Gastrocnemius medialis (tissue), 4 donors: ENCODE measurements at regions not wholly inside any gene's neighbourhood (a gene's known extent, or its start where the extent isn't known, plus 50 kb on each side); places are given as distances from the start of the nearest gene placed in this dataset.
"Not testable (repeated sequence)": the region's sequence is repeated elsewhere in the genome, so short reads cannot be mapped to it uniquely, and the experiment has no call there.

Experiments
- ATAC-seq, 2 donors: fragments of 150-250 bp; one replicate each; pipeline ENCODE4 v1.9.1; 2016
- DNase-seq, 2 donors: peaks; one replicate each; pipeline ENCODE4 v3.0.0-alpha.2; 2019
- H3K27ac ChIP-seq, 4 donors: fragments of 200-600 bp; sonication (generic); 1 replicate in 1 of 4; 2 replicates in 3 of 4; pipeline ENCODE4 v1.5.1; 2016 to 2018; ENCODE audit warnings: mild to moderate bottlenecking in 2 of 4, moderate library complexity in 1 of 4
- H3K27me3 ChIP-seq, 3 donors: fragments of 200-600 bp; sonication (generic) in 2 of 3; 1 replicate in 1 of 3; 2 replicates in 2 of 3; pipeline versions ENCODE4 v1.5.1 to v1.6.0; 2016 to 2019; ENCODE audit warnings: mild to moderate bottlenecking in 1 of 3, moderate library complexity in 1 of 3
- H3K36me3 ChIP-seq, 2 donors: fragments of 200-600 bp; sonication (generic) in 1 of 2; one replicate each; pipeline ENCODE4 v1.5.1; 2017 to 2018
- H3K4me1 ChIP-seq, 2 donors: fragments of 200-600 bp; sonication (generic) in 1 of 2; one replicate each; pipeline ENCODE4 v1.5.1; 2016 to 2017; ENCODE audit warnings: mild to moderate bottlenecking in 2 of 2
- H3K4me3 ChIP-seq, 4 donors: fragments of 200-600 bp; sonication (generic) in 3 of 4; 1 replicate in 1 of 4; 2 replicates in 3 of 4; pipeline ENCODE4 v1.5.1; 2016 to 2019; ENCODE audit warnings: mild to moderate bottlenecking in 2 of 4
- H3K9me3 ChIP-seq, 3 donors: fragments of 200-600 bp; sonication (generic) in 2 of 3; 1 replicate in 1 of 3; 2 replicates in 2 of 3; pipeline ENCODE4 v1.5.1; 2016 to 2019
- CTCF ChIP-seq, 5 experiments: fragments of 450-650 bp in 3 of 5; fragments of 200-600 bp in 2 of 5; sonication (generic) in 2 of 5; IDR thresholded peaks in 4 of 5; conservative IDR thresholded peaks in 1 of 5; 1 replicate in 4 of 5; 2 replicates in 1 of 5; pipeline ENCODE4 v1.5.1; 2016 to 2019; ENCODE audit warnings: antibody characterized with exemption in 5 of 5, mild to moderate bottlenecking in 3 of 5, moderate library complexity in 3 of 5
- POLR2A ChIP-seq, 2 donors: fragments of 450-650 bp; IDR thresholded peaks; one replicate each; pipeline ENCODE4 v1.6.1; 2017; ENCODE audit warnings: antibody characterized with exemption in 2 of 2, mild to moderate bottlenecking in 2 of 2, moderate library complexity in 2 of 2
- in situ Hi-C, 4 donors: fragments of 200-750 bp; cut with MboI; loops; one replicate each; pipeline versions ENCODE4 v1.15.0 to v1.8.0; 2017; ENCODE audit warnings: low sequenced_read_pairs in 4 of 4
- intact Hi-C: fragments of 100-400 bp; cut with DNase I; formaldehyde crosslinking; loops from one replicate; pipeline ENCODE4 v1.15.1; 2023; ENCODE audit warnings: low total_unique reads

GRCh38 chr10:2335626-2336025 is 598.3 kb upstream of the ADARB2 start:
- no peak for TF ChIP-seq POLR2A (IDR thresholded peaks at IDR 0.05)
- no peak for TF ChIP-seq CTCF (IDR thresholded peaks at IDR 0.05 in 4 of 5, conservative IDR thresholded peaks at IDR 0.05 in 1 of 5)
- no peaks in the 10 kb centered on the region for H3K9me3 ChIP-seq
- no peaks in the 10 kb centered on the region for H3K36me3 ChIP-seq
- no peak for ATAC-seq
- no peaks in the 10 kb centered on the region for H3K27me3 ChIP-seq
- DNase-seq: no peak
- in situ Hi-C loops (no loop called here), intact Hi-C loops (no loop called here)
- H3K4me1 ChIP-seq: no peaks in the 10 kb centered on the region
- H3K27ac ChIP-seq: no peak overlapping the region
- no peak overlapping the region for H3K4me3 ChIP-seq

- in situ Hi-C loops (no loop called here), intact Hi-C loops (no loop called here)
- H3K9me3 ChIP-seq: no peaks in the 10 kb centered on the region
- no peak for ATAC-seq
- DNase-seq: no peak
- H3K27ac ChIP-seq: no peak overlapping the region
- no peaks in the 10 kb centered on the region for H3K4me1 ChIP-seq
- no peak overlapping the region for H3K4me3 ChIP-seq
- TF ChIP-seq POLR2A (IDR thresholded peaks at IDR 0.05) (no peak), CTCF (IDR thresholded peaks at IDR 0.05 in 4 of 5, conservative IDR thresholded peaks at IDR 0.05 in 1 of 5) (no peak)
- no peaks in the 10 kb centered on the region for H3K36me3 ChIP-seq
- no peaks in the 10 kb centered on the region for H3K27me3 ChIP-seq
Observed at GRCh38 chr10:2334575-2334974, 597.2 kb upstream of the ADARB2 start.

- ATAC-seq: no peak
Observed at GRCh38 chr10:2329082-2329481, 591.8 kb upstream of the ADARB2 start.

GRCh38 chr10:2326411-2326810 is 589.1 kb upstream of the ADARB2 start:
- no peaks in the 10 kb centered on the region for H3K4me1 ChIP-seq
- intact Hi-C loops: no loop called here
- in situ Hi-C loops: no loop called here
- H3K27ac ChIP-seq: no peak overlapping the region
- TF ChIP-seq POLR2A (IDR thresholded peaks at IDR 0.05) (no peak), CTCF (IDR thresholded peaks at IDR 0.05 in 4 of 5, conservative IDR thresholded peaks at IDR 0.05 in 1 of 5) (no peak)
- no peak for ATAC-seq
- H3K4me3 ChIP-seq: no peak overlapping the region
- H3K9me3 ChIP-seq: no peaks in the 10 kb centered on the region
- H3K27me3 ChIP-seq: no peaks in the 10 kb centered on the region
- no peak for DNase-seq
- no peaks in the 10 kb centered on the region for H3K36me3 ChIP-seq

More at GRCh38 chr10:2329082-2329481, 591.8 kb upstream of the ADARB2 start:
- H3K27ac ChIP-seq: no peak overlapping the region
- TF ChIP-seq POLR2A (IDR thresholded peaks at IDR 0.05) (no peak), CTCF (IDR thresholded peaks at IDR 0.05 in 4 of 5, conservative IDR thresholded peaks at IDR 0.05 in 1 of 5) (no peak)
- H3K4me3 ChIP-seq: no peak overlapping the region
- intact Hi-C loops (no loop called here), in situ Hi-C loops (no loop called here)
- H3K9me3 ChIP-seq: no peaks in the 10 kb centered on the region
- H3K36me3 ChIP-seq: no peaks in the 10 kb centered on the region
- no peak for DNase-seq
- no peaks in the 10 kb centered on the region for H3K27me3 ChIP-seq
- H3K4me1 ChIP-seq: no peaks in the 10 kb centered on the region

- ATAC-seq, H3K9me3 ChIP-seq, in situ Hi-C loops, H3K27me3 ChIP-seq, H3K27ac ChIP-seq, intact Hi-C loops, H3K4me3 ChIP-seq, DNase-seq, H3K4me1 ChIP-seq, H3K36me3 ChIP-seq: not testable (repeated sequence)
Observed at GRCh38 chr10:2315045-2315485, 577.7 kb upstream of the ADARB2 start.
